ENCODE measurements at regions not wholly inside any gene's neighbourhood (a gene's known extent, or its start where the extent isn't known, plus 50 kb on each side); places are given as distances from the start of the nearest gene placed in this dataset.
"Not testable (repeated sequence)": the region's sequence is repeated elsewhere in the genome, so short reads cannot be mapped to it uniquely, and the experiment has no call there.

- CTCF ChIA-PET, result no interaction called here
- POLR2A ChIA-PET, result no interaction called here
- no peaks in the 10 kb centered on the region for H3K27me3 Mint-ChIP-seq
- peaks cover 3% of the 10 kb centered on the region for H3K9me3 Mint-ChIP-seq
- TF ChIP-seq CTCF (IDR thresholded peaks at IDR 0.05), result no peak
- no peak overlapping the region for H3K27ac Mint-ChIP-seq
- intact Hi-C loops (cut with micrococcal nuclease), result no loop called here
- no peaks in the 10 kb centered on the region for H3K36me3 Mint-ChIP-seq (ENCODE audit: low read depth)
- ATAC-seq (ENCODE audit: low read depth) (no peak), DNase-seq (no peak)
- H3K4me1 Mint-ChIP-seq, result no peaks in the 10 kb centered on the region
- no peak overlapping the region for H3K4me3 Mint-ChIP-seq
Observed at GRCh38 chr1:191504999-191505398, 653.3 kb upstream of the RGS18 start.

DNA sequence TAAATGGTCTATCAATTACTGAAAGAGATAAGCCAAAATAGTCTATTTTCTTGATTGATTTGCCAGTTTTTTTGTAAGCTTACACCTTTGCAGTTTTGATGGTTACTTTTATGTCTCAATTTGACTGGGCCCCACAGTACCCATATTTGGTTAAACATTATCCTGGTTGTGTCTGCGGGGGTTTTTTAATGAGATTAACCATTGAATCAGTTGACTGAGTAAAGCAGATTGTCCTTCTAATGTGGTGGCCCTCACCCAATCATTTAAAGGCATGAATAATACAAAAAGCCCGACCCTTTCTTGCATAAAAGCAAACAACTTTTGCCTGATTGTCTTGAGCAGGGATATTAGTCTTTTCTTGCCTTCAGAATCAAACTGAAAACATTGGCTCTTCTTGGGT, 650.0 kb upstream of the RGS18 start:
- no peaks in the 10 kb centered on the region for H3K27me3 Mint-ChIP-seq
- intact Hi-C loops (cut with micrococcal nuclease), result no loop called here
- no peak for TF ChIP-seq CTCF (IDR thresholded peaks at IDR 0.05)
- DNase-seq, result no peak
- no peak overlapping the region for H3K4me3 Mint-ChIP-seq
- no peak for ATAC-seq (ENCODE audit: low read depth)
- H3K9me3 Mint-ChIP-seq, result peaks cover 8% of the 10 kb centered on the region
- H3K27ac Mint-ChIP-seq, result no peak overlapping the region
- no peaks in the 10 kb centered on the region for H3K4me1 Mint-ChIP-seq
- CTCF ChIA-PET, result no interaction called here
- POLR2A ChIA-PET, result no interaction called here
- H3K36me3 Mint-ChIP-seq (ENCODE audit: low read depth), result no peaks in the 10 kb centered on the region

DNA sequence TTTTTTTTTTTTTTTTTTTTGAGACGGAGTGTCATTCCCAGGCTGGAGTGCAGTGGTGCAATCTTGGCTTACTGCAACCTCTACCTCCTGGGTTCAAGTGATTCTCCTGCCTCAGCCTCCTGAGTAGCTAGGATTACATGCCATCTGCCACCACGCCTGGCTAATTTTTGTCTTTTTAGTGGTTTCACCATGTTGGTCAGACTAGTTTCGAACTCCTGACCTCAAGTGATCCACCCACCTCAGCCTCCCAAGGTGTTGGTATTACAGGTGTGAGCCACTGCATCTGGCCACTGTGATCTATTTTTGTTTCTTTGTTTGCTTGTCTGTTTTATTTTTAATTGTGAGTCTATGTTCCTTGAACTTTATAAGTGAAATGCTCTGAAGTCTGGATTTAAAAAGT, 646.8 kb upstream of the RGS18 start:
- POLR2A ChIA-PET; intact Hi-C loops (cut with micrococcal nuclease); H3K27me3 Mint-ChIP-seq; H3K4me3 Mint-ChIP-seq; ATAC-seq (ENCODE audit: low read depth); H3K27ac Mint-ChIP-seq; CTCF ChIA-PET; DNase-seq; H3K4me1 Mint-ChIP-seq; H3K36me3 Mint-ChIP-seq (ENCODE audit: low read depth): not testable (repeated sequence)
- H3K9me3 Mint-ChIP-seq, result peaks cover 11% of the 10 kb centered on the region

- no peak for TF ChIP-seq CTCF (IDR thresholded peaks at IDR 0.05)
- ATAC-seq (ENCODE audit: low read depth), result no peak
- no peak overlapping the region for H3K27ac Mint-ChIP-seq
- H3K4me1 Mint-ChIP-seq, result no peaks in the 10 kb centered on the region
- no peak for DNase-seq
- H3K9me3 Mint-ChIP-seq, result peaks cover 5% of the 10 kb centered on the region
- no peaks in the 10 kb centered on the region for H3K27me3 Mint-ChIP-seq
- no peak overlapping the region for H3K4me3 Mint-ChIP-seq
- no peaks in the 10 kb centered on the region for H3K36me3 Mint-ChIP-seq (ENCODE audit: low read depth)
- ChIA-PET CTCF (no interaction called here), POLR2A (no interaction called here)
- intact Hi-C loops (cut with micrococcal nuclease), result no loop called here
Observed at GRCh38 chr1:191517826-191518225, 640.4 kb upstream of the RGS18 start.

- ChIA-PET CTCF (no interaction called here), POLR2A (no interaction called here)
- no peak for TF ChIP-seq CTCF (IDR thresholded peaks at IDR 0.05)
- H3K4me3 Mint-ChIP-seq, result no peak overlapping the region
- intact Hi-C loops (cut with micrococcal nuclease), result no loop called here
- peaks cover 6% of the 10 kb centered on the region for H3K9me3 Mint-ChIP-seq
- no peaks in the 10 kb centered on the region for H3K4me1 Mint-ChIP-seq
- ATAC-seq (ENCODE audit: low read depth) (no peak), DNase-seq (no peak)
- no peaks in the 10 kb centered on the region for H3K36me3 Mint-ChIP-seq (ENCODE audit: low read depth)
- H3K27me3 Mint-ChIP-seq, result no peaks in the 10 kb centered on the region
- H3K27ac Mint-ChIP-seq, result no peak overlapping the region
Observed at GRCh38 chr1:191519519-191519918, 638.7 kb upstream of the RGS18 start.

- peaks cover 6% of the 10 kb centered on the region for H3K9me3 Mint-ChIP-seq
- DNase-seq, result no peak
- no peaks in the 10 kb centered on the region for H3K36me3 Mint-ChIP-seq (ENCODE audit: low read depth)
- ATAC-seq (ENCODE audit: low read depth), result no peak
- H3K4me1 Mint-ChIP-seq, result no peaks in the 10 kb centered on the region
- H3K4me3 Mint-ChIP-seq, result no peak overlapping the region
- TF ChIP-seq CTCF (IDR thresholded peaks at IDR 0.05), result no peak
- no peaks in the 10 kb centered on the region for H3K27me3 Mint-ChIP-seq
- ChIA-PET POLR2A (no interaction called here), CTCF (no interaction called here)
- H3K27ac Mint-ChIP-seq, result no peak overlapping the region
- intact Hi-C loops (cut with micrococcal nuclease), result no loop called here
Observed at GRCh38 chr1:191520345-191520744, 637.9 kb upstream of the RGS18 start.

- H3K27ac Mint-ChIP-seq; H3K36me3 Mint-ChIP-seq (ENCODE audit: low read depth); POLR2A ChIA-PET: not testable (repeated sequence)
Observed at GRCh38 chr1:191525944-191526343, 632.3 kb upstream of the RGS18 start.

More at GRCh38 chr1:191525944-191526343, 632.3 kb upstream of the RGS18 start:
- H3K4me1 Mint-ChIP-seq; DNase-seq; CTCF ChIA-PET; ATAC-seq (ENCODE audit: low read depth); H3K27me3 Mint-ChIP-seq; H3K4me3 Mint-ChIP-seq; intact Hi-C loops (cut with micrococcal nuclease): not testable (repeated sequence)
- peaks cover 13% of the 10 kb centered on the region for H3K9me3 Mint-ChIP-seq
